Stimulated activated memory B cell treated with anti-CD40 and anti-IgM and Interleukin-4, amounts not matched to agents 10 μg/mL and 1 μg/mL and 100 μg/mL, for 72 hours (primary cell): ENCODE measurements at regions not wholly inside any gene's neighbourhood (a gene's known extent, or its start where the extent isn't known, plus 50 kb on each side); places are given as distances from the start of the nearest gene placed in this dataset.
"Not testable (repeated sequence)": the region's sequence is repeated elsewhere in the genome, so short reads cannot be mapped to it uniquely, and the experiment has no call there.

Source experiments
- ATAC-seq: fragments of 150-1000 bp; cut with Tn5 transposase; 2 replicates; pipeline ENCODE4 v1.10.0; 2021
- H3K27ac Mint-ChIP-seq: one replicate; pipeline ENCODE4 v1.8.0; 2022; ENCODE audit warnings: mild to moderate bottlenecking, mixed read lengths
- H3K27me3 Mint-ChIP-seq: one replicate; pipeline ENCODE4 v1.8.0; 2022; ENCODE audit warnings: mixed read lengths
- H3K36me3 Mint-ChIP-seq: one replicate; pipeline ENCODE4 v1.8.0; 2022; ENCODE audit warnings: mixed read lengths
- H3K4me1 Mint-ChIP-seq: one replicate; pipeline ENCODE4 v1.8.0; 2022; ENCODE audit warnings: mixed read lengths
- H3K4me3 Mint-ChIP-seq: one replicate; pipeline ENCODE4 v1.8.0; 2022; ENCODE audit warnings: mild to moderate bottlenecking, moderate library complexity, mixed read lengths
- H3K9me3 Mint-ChIP-seq: one replicate; pipeline ENCODE4 v1.8.0; 2022; ENCODE audit warnings: mixed read lengths

DNA sequence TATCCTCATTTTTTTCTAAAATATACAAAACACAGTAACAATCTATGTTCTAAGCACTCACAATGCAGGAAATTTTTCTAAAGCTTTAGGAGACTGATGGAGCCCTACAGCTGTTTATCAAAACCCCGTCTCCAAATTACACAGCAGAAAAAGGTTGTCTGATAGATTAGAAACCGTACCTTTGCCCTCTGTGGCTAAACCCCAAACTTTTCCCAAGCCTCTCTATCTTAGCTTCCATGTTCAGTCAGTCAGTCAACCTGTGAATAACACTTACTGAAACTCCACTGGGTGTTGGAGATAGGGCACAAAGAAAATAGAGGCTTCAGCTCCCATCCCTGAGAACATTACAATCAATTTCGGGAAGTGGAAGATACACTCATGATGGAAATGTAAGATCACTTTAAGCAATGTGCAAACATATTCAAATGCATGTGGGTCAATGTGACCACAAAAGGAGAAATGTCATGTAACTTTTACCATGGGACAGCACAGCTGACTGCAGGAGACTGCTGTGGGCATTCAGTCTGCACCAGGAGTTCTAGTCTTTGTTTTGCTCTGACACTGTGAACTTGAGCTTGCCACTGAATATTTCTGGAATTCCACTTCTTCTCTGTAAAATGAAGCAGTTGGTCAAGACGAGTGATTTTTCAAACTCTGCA lies 279.5 kb upstream of the PIK3R1 start:
- H3K4me1 Mint-ChIP-seq, result no peaks in the 10 kb centered on the region
- H3K9me3 Mint-ChIP-seq, result peaks cover 4% of the 10 kb centered on the region
- H3K36me3 Mint-ChIP-seq, result no peaks in the 10 kb centered on the region
- no peak for ATAC-seq
- no peak overlapping the region for H3K4me3 Mint-ChIP-seq
- peaks cover 9% of the 10 kb centered on the region for H3K27me3 Mint-ChIP-seq
- no peak overlapping the region for H3K27ac Mint-ChIP-seq

DNA sequence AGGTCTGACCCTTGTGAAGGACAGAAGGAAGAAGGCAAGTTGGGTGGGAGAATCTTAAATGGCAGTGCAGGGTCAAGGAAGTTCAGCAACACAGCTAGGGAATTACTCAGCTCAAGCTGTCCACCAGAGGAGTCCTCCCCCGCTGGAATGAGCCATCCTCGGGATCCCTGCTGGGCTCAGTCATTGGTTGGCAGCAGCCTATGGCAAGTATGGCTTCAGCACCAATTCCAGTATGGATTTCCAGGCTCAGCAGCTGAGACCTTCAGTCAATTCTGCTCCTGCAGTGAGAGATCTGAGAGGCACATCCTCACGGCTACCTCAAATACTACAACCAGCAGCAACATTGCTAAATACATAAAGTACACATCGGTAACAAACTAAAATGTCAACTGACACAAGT lies 280.6 kb upstream of the PIK3R1 start:
- peaks cover 4% of the 10 kb centered on the region for H3K9me3 Mint-ChIP-seq
- H3K36me3 Mint-ChIP-seq, result no peaks in the 10 kb centered on the region
- no peak for ATAC-seq
- no peak overlapping the region for H3K4me3 Mint-ChIP-seq
- no peak overlapping the region for H3K27ac Mint-ChIP-seq
- H3K27me3 Mint-ChIP-seq, result peaks cover 9% of the 10 kb centered on the region
- H3K4me1 Mint-ChIP-seq, result no peaks in the 10 kb centered on the region

DNA sequence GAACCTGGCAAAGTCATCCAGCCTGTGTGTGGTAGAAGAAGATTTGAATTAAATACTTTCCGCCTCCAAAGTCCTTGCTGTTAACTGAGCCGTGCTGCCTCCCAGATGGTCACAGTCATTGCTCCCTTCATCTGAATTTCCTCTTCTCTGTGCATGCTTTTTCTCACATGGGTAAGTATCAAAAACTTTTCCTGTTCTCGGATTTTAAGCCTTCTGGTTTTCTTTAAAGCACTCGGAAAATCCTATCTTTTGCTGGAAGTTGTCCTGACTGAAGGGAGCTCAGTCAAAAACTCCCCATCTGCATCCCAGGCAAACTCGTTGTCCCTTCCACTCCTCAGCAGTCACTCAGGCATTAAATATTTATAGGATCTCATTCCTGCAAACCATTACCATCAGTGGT lies 290.0 kb upstream of the PIK3R1 start:
- peaks cover 8% of the 10 kb centered on the region for H3K27me3 Mint-ChIP-seq
- no peak for ATAC-seq
- H3K27ac Mint-ChIP-seq, result no peak overlapping the region
- H3K4me1 Mint-ChIP-seq, result no peaks in the 10 kb centered on the region
- H3K9me3 Mint-ChIP-seq, result no peaks in the 10 kb centered on the region
- no peaks in the 10 kb centered on the region for H3K36me3 Mint-ChIP-seq
- no peak overlapping the region for H3K4me3 Mint-ChIP-seq

DNA sequence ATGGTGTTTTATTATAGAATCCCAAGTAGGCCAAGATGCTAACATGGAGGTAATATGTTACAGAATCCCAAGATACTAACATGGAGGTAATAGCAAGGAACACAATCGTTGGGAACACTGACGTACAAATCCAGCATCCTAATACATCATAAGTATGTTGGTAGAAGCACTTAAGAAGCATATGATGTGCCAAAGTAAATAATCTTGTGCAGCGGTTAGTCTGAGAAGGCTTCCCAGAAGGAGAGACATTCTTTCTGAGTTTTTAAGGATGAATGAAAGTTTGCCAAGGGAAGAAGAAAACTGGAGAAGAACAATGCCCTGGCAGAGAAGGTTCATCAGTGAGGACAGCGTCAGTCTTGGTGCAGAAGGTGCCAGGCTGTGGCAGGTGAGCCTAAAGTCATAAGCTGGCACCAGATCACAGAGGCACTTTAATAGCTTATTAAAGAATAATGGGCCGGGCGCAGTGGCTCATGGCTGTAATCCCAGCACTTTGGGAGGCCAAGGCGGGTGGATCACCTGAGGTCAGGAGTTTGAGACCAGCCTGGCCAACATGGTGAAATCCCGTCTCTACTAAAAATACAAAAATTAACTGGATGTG lies 294.5 kb upstream of the PIK3R1 start:
- H3K27ac Mint-ChIP-seq, result no peak overlapping the region
- ATAC-seq, result no peak
- H3K27me3 Mint-ChIP-seq, result no peaks in the 10 kb centered on the region
- H3K4me1 Mint-ChIP-seq, result no peaks in the 10 kb centered on the region
- H3K36me3 Mint-ChIP-seq, result peaks cover 4% of the 10 kb centered on the region
- H3K4me3 Mint-ChIP-seq, result no peak overlapping the region
- H3K9me3 Mint-ChIP-seq, result peaks cover 10% of the 10 kb centered on the region

DNA sequence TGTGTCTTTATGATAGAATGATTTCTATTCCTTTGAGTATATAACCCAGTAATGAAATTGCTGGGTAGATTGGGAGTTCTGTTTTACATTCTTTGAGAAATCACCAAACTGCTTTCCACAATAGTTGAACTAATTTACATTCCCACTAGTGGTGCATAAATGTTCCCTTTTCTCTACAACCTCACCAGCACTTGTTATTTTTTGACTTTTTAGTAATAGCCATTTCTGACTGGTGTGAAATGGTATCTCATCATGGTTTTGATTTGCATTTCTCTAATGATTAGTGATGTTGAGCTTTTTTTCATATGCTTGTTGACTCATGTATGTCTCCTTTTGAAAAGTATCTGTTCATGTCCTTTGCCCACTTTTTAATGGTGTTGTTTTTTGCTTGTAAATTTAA lies 296.0 kb upstream of the PIK3R1 start:
- H3K9me3 Mint-ChIP-seq, result peaks cover 10% of the 10 kb centered on the region
- H3K4me1 Mint-ChIP-seq, H3K4me3 Mint-ChIP-seq, H3K27me3 Mint-ChIP-seq, ATAC-seq, H3K27ac Mint-ChIP-seq, H3K36me3 Mint-ChIP-seq: not testable (repeated sequence)

DNA sequence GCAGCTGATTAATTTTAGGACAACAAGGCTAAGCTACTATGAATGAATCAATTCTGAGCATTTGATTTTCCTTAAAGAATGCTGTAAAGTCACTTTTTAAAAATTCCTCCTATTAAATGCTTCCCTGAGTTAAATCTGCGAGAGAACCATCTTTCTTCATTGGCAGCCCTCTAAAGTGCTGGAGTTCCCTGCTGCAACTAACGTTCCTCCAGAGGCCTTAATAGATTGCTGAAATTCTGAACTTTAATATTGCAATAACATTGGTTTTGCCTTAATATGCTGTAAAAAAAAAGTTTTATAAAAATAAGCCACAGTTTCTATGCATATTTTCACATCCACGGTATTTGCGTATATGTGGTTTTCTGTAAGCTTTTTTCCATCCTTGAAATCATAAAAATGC lies 298.0 kb upstream of the PIK3R1 start:
- peaks cover 10% of the 10 kb centered on the region for H3K9me3 Mint-ChIP-seq
- no peak overlapping the region for H3K27ac Mint-ChIP-seq
- peaks cover 4% of the 10 kb centered on the region for H3K36me3 Mint-ChIP-seq
- H3K4me3 Mint-ChIP-seq, result no peak overlapping the region
- no peak for ATAC-seq
- no peaks in the 10 kb centered on the region for H3K4me1 Mint-ChIP-seq
- no peaks in the 10 kb centered on the region for H3K27me3 Mint-ChIP-seq

DNA sequence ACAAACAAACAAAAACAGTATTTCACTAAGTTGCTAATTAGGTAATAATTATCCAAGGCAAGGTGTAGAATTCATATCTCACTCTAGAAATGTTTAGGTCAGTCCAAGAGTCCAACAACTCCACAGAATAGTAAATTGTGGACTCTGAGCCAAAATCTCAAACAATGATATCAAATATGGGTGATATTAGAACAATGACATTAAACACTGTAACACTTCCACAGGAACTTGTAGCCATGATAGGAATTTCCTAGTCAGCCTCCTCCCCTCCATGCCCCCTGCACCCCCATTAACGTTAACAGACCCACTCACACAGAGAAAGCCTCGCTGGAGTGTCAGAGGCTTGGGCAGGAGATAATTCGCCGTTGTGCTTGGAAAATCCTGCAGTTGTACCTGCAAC lies 305.0 kb upstream of the PIK3R1 start:
- no peak overlapping the region for H3K27ac Mint-ChIP-seq
- no peak for ATAC-seq

DNA sequence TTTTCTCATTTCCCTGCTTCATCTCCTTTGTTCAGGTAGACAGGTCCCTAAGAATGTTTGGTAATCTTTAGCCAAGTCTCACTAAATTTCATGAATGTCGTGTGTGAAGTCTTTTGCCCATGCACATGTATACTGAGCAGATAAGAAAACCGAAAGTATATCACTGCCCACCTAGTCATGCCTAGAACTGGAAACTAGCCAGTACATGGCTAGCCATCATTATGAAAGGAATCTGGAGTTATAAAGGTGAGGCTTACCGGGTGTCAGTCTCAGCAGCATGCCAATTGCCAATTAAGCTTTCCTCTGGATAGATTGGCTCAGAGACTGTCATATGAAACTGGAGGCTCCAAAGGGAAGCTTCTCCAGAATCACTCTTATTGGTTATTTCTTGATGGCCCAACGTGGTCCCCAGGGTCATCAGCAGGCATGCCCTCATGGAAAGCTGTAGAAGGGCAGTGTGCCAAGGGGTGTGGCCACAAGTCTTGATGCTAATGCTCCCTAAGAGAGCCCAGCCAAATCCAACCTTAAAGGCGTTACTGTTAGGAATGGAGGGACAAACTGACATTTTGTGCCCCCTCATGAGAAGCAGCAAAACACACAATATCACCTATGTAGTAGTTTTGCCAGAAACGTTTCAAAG lies 307.3 kb upstream of the PIK3R1 start:
- Mint-ChIP-seq H3K36me3 (no peaks in the 10 kb centered on the region), H3K4me1 (no peaks in the 10 kb centered on the region), H3K27ac (no peak overlapping the region), H3K4me3 (no peak overlapping the region), H3K9me3 (no peaks in the 10 kb centered on the region), H3K27me3 (no peaks in the 10 kb centered on the region)
- no peak for ATAC-seq

More for the DNA sequence above, 305.0 kb upstream of the PIK3R1 start:
- Mint-ChIP-seq H3K4me3 (no peak overlapping the region), H3K36me3 (no peaks in the 10 kb centered on the region), H3K27me3 (no peaks in the 10 kb centered on the region), H3K9me3 (no peaks in the 10 kb centered on the region), H3K4me1 (no peaks in the 10 kb centered on the region)

DNA sequence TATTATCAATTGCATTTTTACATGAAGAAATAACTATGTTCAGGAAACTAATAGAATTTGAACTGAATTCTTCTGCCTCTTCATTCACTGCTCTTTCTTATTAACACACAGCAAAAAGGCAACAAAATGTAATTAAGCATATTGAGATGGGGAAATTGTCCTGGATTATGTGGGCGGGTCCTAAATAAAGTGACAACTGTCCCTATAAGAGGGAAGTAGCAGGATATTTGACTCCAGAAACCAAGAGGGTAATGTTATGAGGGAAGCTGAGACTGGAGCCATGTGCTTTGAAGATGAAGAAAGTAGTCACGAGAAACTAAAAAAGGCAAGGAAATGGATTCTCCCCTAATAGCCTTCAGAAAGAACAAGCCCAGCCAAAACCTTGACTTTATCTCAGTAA lies 311.2 kb upstream of the PIK3R1 start:
- Mint-ChIP-seq H3K36me3 (no peaks in the 10 kb centered on the region), H3K4me3 (no peak overlapping the region), H3K27me3 (no peaks in the 10 kb centered on the region), H3K27ac (no peak overlapping the region), H3K4me1 (no peaks in the 10 kb centered on the region), H3K9me3 (no peaks in the 10 kb centered on the region)
- ATAC-seq, result no peak

DNA sequence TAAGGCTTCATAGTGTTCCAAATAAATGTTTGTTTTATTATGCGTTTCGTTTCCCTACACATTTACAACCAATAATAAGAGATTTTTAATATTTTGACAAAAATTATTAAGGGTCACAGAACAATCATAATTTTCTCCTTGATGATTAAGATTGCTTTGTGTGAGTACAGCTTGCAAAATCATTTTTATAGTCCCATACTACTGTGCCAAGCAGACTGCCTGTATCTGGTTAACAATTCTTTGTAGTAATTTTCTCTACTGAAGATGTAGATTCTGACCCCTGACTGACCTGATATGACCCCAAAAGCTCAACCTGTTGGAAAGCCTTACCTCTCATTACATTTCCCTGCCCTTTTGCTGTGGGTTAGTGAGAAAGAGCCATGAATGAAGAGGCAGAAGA lies 311.9 kb upstream of the PIK3R1 start:
- H3K9me3 Mint-ChIP-seq, result no peaks in the 10 kb centered on the region
- no peak overlapping the region for H3K4me3 Mint-ChIP-seq
- no peaks in the 10 kb centered on the region for H3K36me3 Mint-ChIP-seq
- H3K27me3 Mint-ChIP-seq, result no peaks in the 10 kb centered on the region
- no peaks in the 10 kb centered on the region for H3K4me1 Mint-ChIP-seq
- no peak overlapping the region for H3K27ac Mint-ChIP-seq
- ATAC-seq, result no peak

DNA sequence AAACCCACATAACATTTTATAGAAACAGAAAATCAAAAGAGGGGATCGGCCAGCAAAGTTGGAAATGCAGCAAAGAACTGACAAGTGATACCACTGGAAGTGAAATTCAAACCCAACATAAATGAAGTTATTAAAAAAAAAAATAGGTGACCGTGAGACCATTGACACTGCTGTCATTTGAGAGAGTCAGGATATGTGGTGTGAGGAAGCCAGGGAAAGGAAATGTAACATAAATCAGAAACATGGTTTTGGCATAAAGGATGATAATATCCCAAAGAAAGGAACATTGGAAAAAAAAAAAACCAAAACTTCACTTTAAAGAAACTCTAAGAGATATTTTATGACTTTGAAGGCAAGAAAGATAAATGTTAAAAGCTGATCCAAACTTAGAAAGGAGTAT lies 312.4 kb upstream of the PIK3R1 start:
- Mint-ChIP-seq H3K9me3 (no peaks in the 10 kb centered on the region), H3K4me1 (no peaks in the 10 kb centered on the region), H3K36me3 (no peaks in the 10 kb centered on the region), H3K4me3 (no peak overlapping the region), H3K27me3 (no peaks in the 10 kb centered on the region), H3K27ac (peak overlapping the region; percentile 6)
- no peak for ATAC-seq

DNA sequence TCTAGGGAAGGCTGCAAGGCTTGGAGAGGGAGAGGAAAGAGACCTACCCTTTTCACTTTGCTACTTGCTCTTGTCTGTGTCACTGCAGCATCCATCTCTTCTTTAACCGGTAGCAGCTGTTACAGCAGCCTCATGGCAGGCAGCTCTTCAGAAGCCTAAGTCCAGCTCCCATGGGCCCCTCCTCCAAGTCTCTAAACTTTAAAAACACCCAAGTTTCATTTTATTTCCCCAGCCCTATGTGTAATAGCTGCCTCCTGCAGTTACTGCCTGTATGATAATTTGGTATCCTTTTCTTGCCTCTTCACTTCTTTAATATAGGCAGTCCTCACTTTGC lies 313.1 kb upstream of the PIK3R1 start:
- Mint-ChIP-seq H3K9me3 (no peaks in the 10 kb centered on the region), H3K36me3 (no peaks in the 10 kb centered on the region)

DNA sequence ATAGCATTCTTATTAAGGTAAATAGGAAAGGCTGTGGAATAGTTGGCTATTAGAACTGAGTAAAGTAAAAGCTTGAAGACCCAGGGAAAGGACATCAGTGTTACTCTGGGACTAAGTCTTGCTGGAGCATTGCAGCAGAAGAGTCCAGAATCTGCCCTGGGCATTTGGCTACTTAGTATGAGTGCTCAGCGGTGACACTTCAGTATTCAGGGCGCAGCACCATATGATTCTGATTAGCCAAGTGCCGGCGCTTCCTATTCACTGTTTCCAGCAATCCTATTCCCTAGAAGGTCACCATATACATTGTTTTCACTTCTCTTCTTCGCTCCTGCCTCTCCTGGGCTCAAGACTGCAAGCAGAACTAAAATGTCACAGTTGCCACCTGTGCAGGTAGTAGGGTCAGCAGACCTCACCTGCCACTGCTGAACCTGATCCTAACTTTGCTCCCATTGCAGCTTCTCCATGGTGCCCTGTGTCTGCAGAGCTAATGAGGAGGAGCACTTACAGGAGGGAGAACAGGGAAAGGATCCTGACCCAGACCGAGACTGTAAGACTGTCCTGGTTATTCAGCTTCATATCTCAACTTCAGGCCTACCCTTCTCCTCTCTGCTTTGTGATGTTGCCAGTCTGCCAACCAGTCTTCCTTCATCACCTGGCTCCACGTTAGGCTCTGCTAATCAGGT lies 313.6 kb upstream of the PIK3R1 start:
- peak overlapping the region; percentile 6 for H3K27ac Mint-ChIP-seq
- H3K4me1 Mint-ChIP-seq, result no peaks in the 10 kb centered on the region
- H3K27me3 Mint-ChIP-seq, result no peaks in the 10 kb centered on the region
- H3K36me3 Mint-ChIP-seq, result no peaks in the 10 kb centered on the region
- H3K4me3 Mint-ChIP-seq, result no peak overlapping the region
- no peaks in the 10 kb centered on the region for H3K9me3 Mint-ChIP-seq
- peak; percentile 53 for ATAC-seq

More for the DNA sequence above, 313.1 kb upstream of the PIK3R1 start:
- Mint-ChIP-seq H3K27ac (peak overlapping the region; percentile 6), H3K4me3 (no peak overlapping the region), H3K27me3 (no peaks in the 10 kb centered on the region), H3K4me1 (no peaks in the 10 kb centered on the region)
- ATAC-seq, result peak; percentile 34

DNA sequence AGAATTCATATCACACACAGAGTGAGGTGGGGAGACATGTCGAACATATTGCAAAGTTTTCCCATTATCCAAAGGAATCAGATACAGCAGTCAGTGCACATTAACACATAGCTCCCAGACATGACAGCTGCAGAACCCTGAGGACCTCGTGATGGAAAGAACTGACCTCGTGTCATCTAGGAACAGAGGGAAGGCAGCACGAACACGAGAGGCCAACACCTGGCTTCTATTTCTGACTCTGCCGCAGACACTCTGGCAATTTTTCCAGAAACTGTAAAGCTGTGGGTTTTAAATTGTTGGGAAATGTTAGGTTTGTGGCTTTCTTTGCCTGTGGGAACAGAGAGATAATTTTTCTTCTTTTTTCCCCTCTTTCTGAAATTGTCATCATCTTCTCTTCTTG lies 315.0 kb upstream of the PIK3R1 start:
- H3K27ac Mint-ChIP-seq, result no peak overlapping the region
- H3K9me3 Mint-ChIP-seq, result no peaks in the 10 kb centered on the region
- no peaks in the 10 kb centered on the region for H3K4me1 Mint-ChIP-seq
- H3K36me3 Mint-ChIP-seq, result no peaks in the 10 kb centered on the region
- no peak overlapping the region for H3K4me3 Mint-ChIP-seq
- ATAC-seq, result no peak
- H3K27me3 Mint-ChIP-seq, result no peaks in the 10 kb centered on the region

DNA sequence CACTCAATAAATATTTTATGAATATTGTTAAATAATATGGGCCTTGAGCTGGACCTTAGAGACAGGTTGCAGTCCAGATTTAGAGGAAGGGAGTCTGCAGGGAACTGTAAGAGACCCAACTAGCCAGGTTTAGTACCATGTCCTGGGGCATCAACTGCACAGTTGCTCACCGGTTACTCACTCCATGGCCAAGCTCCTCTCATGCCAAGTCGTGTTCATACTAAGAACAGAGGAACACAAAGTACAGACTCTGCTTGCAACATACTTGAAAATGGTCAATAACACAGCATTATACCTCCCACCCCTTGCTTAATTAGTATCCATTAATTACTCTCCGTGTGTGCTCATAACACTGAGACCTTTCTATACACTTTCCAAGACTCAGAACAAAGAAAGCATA lies 317.6 kb upstream of the PIK3R1 start:
- Mint-ChIP-seq H3K36me3 (no peaks in the 10 kb centered on the region), H3K27ac (no peak overlapping the region), H3K4me1 (no peaks in the 10 kb centered on the region), H3K27me3 (no peaks in the 10 kb centered on the region), H3K4me3 (no peak overlapping the region), H3K9me3 (no peaks in the 10 kb centered on the region)
- no peak for ATAC-seq

DNA sequence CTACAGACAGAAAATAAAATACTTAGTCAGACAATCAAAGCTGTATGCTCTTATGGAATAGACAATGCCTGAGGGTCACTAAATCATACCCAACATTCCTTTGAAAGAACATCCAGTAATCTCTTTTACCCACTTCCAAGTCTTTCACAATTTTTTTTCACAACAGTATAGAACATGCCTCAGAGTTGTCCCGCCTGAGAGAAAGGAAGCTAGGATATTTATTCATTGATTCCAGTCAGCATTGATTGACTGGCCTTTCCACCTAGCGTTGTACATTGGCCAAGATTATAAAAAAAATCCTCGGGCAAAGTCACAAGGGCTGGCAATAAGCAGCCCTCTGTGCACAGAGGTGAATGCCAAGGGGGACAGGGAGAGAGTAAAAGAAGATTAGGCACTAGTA lies 318.1 kb upstream of the PIK3R1 start:
- Mint-ChIP-seq H3K9me3 (no peaks in the 10 kb centered on the region), H3K4me1 (no peaks in the 10 kb centered on the region), H3K4me3 (no peak overlapping the region), H3K27me3 (no peaks in the 10 kb centered on the region), H3K36me3 (no peaks in the 10 kb centered on the region), H3K27ac (no peak overlapping the region)
- no peak for ATAC-seq
